WTC11 (cell line): ENCODE measurements at regions not wholly inside any gene's neighbourhood (a gene's known extent, or its start where the extent isn't known, plus 50 kb on each side); places are given as distances from the start of the nearest gene placed in this dataset.

Source experiments
- ATAC-seq: fragments of 200-7000 bp; cut with Tn5 transposase; 2 replicates; pipeline ENCODE4 v1.10.0; 2021; ENCODE audit warnings: mild to moderate bottlenecking, moderate library complexity
- CTCF ChIA-PET: fragments of 300-600 bp; sonication (Branson Sonifier 250); formaldehyde crosslinking; loops from one replicate; lab custom pipeline; 2021; ENCODE audit warnings: antibody characterized with exemption; lab: Charles Lee
- POLR2A ChIA-PET: fragments of 350-600 bp; sonication (Branson Sonifier 250); formaldehyde crosslinking; loops from one replicate; lab custom pipeline; 2021; ENCODE audit warnings: antibody characterized with exemption; lab: Charles Lee
- DNase-seq: peaks from one replicate; pipeline ENCODE4 v3.0.0; 2021; ENCODE audit warnings: low spot score
- H3K27ac Mint-ChIP-seq: 2 replicates; pipeline ENCODE4 v1.8.0; 2021; ENCODE audit warnings: mixed read lengths
- H3K27me3 Mint-ChIP-seq: 2 replicates; pipeline ENCODE4 v1.8.0; 2021; ENCODE audit warnings: low read depth, mild to moderate bottlenecking, moderate library complexity, mixed read lengths
- H3K36me3 Mint-ChIP-seq: 2 replicates; pipeline ENCODE4 v1.8.0; 2021; ENCODE audit warnings: mixed read lengths
- H3K4me1 Mint-ChIP-seq: 2 replicates; pipeline ENCODE4 v1.8.0; 2022; ENCODE audit warnings: mixed read lengths
- H3K4me3 Mint-ChIP-seq: 2 replicates; pipeline ENCODE4 v1.8.0; 2021; ENCODE audit warnings: mild to moderate bottlenecking, moderate library complexity, mixed read lengths
- H3K9me3 Mint-ChIP-seq: 2 replicates; pipeline ENCODE4 v1.8.0; 2021; ENCODE audit warnings: mixed read lengths
- ATF1 ChIP-seq: sonication (generic); formaldehyde crosslinking; IDR thresholded peaks from 2 replicates; pipeline ENCODE4 v1.8.1; 2023; ENCODE audit warnings: mild to moderate bottlenecking, moderate library complexity, missing genetic modification reagents
- ATF3 ChIP-seq: sonication (generic); formaldehyde crosslinking; conservative IDR thresholded peaks from 2 replicates; pipeline ENCODE4 v1.8.1; 2022; ENCODE audit warnings: mild to moderate bottlenecking, missing genetic modification reagents
- E2F1 ChIP-seq: sonication (generic); formaldehyde crosslinking; IDR thresholded peaks from 2 replicates; pipeline ENCODE4 v1.8.0; 2022; ENCODE audit warnings: mild to moderate bottlenecking, missing genetic modification reagents
- ETV6 ChIP-seq: sonication (generic); formaldehyde crosslinking; IDR thresholded peaks from 2 replicates; pipeline ENCODE4 v1.8.1; 2022; ENCODE audit warnings: mild to moderate bottlenecking, missing genetic modification reagents
- FOXP1 ChIP-seq: sonication (generic); formaldehyde crosslinking; IDR thresholded peaks from 2 replicates; pipeline ENCODE4 v1.8.0; 2022; ENCODE audit warnings: missing genetic modification reagents, mild to moderate bottlenecking, moderate library complexity, borderline replicate concordance
- GRHL2 ChIP-seq: fragments of 250-450 bp; sonication (Bioruptor Pico); IDR thresholded peaks from 2 replicates; pipeline ENCODE4 v1.8.0; 2022; ENCODE audit warnings: mild to moderate bottlenecking, moderate library complexity; ENCODE audit not compliant: insufficient replicate concordance, severe bottlenecking
- GTF2I ChIP-seq: fragments of 250-450 bp; sonication (Bioruptor Pico); conservative IDR thresholded peaks from 2 replicates; pipeline ENCODE4 v1.4.0; 2021; ENCODE audit warnings: mild to moderate bottlenecking
- IRF2 ChIP-seq: sonication (generic); formaldehyde crosslinking; IDR thresholded peaks from 2 replicates; pipeline ENCODE4 v1.8.0; 2022; ENCODE audit warnings: low read depth, missing genetic modification reagents, borderline replicate concordance
- KAT7 ChIP-seq: sonication (generic); formaldehyde crosslinking; IDR thresholded peaks from 2 replicates; pipeline ENCODE4 v1.8.1; 2023; ENCODE audit warnings: missing genetic modification reagents, mild to moderate bottlenecking, borderline replicate concordance
- MLX ChIP-seq: sonication (generic); formaldehyde crosslinking; IDR thresholded peaks from 2 replicates; pipeline ENCODE4 v1.8.1; 2023; ENCODE audit warnings: mild to moderate bottlenecking, missing genetic modification reagents, moderate library complexity
- NR3C1 ChIP-seq: sonication (generic); formaldehyde crosslinking; conservative IDR thresholded peaks from 2 replicates; pipeline ENCODE4 v1.8.1; 2023; ENCODE audit warnings: low read depth, mild to moderate bottlenecking, missing genetic modification reagents
- OVOL2 ChIP-seq: fragments of 250-450 bp; sonication (Bioruptor Pico); IDR thresholded peaks from 2 replicates; pipeline ENCODE4 v1.9.0; 2021; ENCODE audit warnings: mild to moderate bottlenecking, borderline replicate concordance
- PRDM15 ChIP-seq: sonication (generic); formaldehyde crosslinking; IDR thresholded peaks from 2 replicates; pipeline ENCODE4 v1.8.0; 2022; ENCODE audit warnings: missing genetic modification reagents
- SMAD3 ChIP-seq: sonication (generic); formaldehyde crosslinking; IDR thresholded peaks from 2 replicates; pipeline ENCODE4 v1.8.0; 2022; ENCODE audit warnings: missing genetic modification reagents, mild to moderate bottlenecking, borderline replicate concordance
- SOX15 ChIP-seq: fragments of 250-450 bp; sonication (Bioruptor Pico); IDR thresholded peaks from 2 replicates; pipeline ENCODE4 v1.9.0; 2021; ENCODE audit warnings: mild to moderate bottlenecking
- ZBTB21 ChIP-seq: sonication (generic); formaldehyde crosslinking; IDR thresholded peaks from 2 replicates; pipeline ENCODE4 v1.8.1; 2023; ENCODE audit warnings: mild to moderate bottlenecking, missing genetic modification reagents, borderline replicate concordance
- ZMAT4 ChIP-seq: fragments of 250-450 bp; sonication (Bioruptor Pico); IDR thresholded peaks from 2 replicates; pipeline ENCODE4 v1.9.0; 2021; ENCODE audit warnings: mild to moderate bottlenecking
- ZNF232 ChIP-seq: sonication (generic); formaldehyde crosslinking; IDR thresholded peaks from 2 replicates; pipeline ENCODE4 v1.8.0; 2022; ENCODE audit warnings: mild to moderate bottlenecking, missing genetic modification reagents
- ZNF263 ChIP-seq: sonication (generic); formaldehyde crosslinking; IDR thresholded peaks from 2 replicates; pipeline ENCODE4 v1.8.1; 2022; ENCODE audit warnings: low read depth, mild to moderate bottlenecking, moderate library complexity, missing genetic modification reagents
- ZNF317 ChIP-seq: sonication (generic); formaldehyde crosslinking; IDR thresholded peaks from 2 replicates; pipeline ENCODE4 v1.8.1; 2023; ENCODE audit warnings: low read depth, mild to moderate bottlenecking, moderate library complexity, missing genetic modification reagents, borderline replicate concordance
- ZSCAN18 ChIP-seq: fragments of 250-450 bp; sonication (Bioruptor Pico); IDR thresholded peaks from 2 replicates; pipeline ENCODE4 v2.1.2; 2022; ENCODE audit warnings: mild to moderate bottlenecking, moderate library complexity

- no peak for TF ChIP-seq ZMAT4 (CRISPR knock-in tag)
- TF ChIP-seq ZSCAN18 (CRISPR knock-in tag) = no peak
- TF ChIP-seq, all 79 proteins: peak for 0
Observed at GRCh38 chr3:163547014-163547685, 1531.1 kb downstream of the SI start (continued).

GRCh38 chr3:163543662-163544061, 1534.6 kb downstream of the SI start:
- no peak overlapping the region for H3K27ac Mint-ChIP-seq
- no peak for TF ChIP-seq PRDM15
- TF ChIP-seq E2F1 (CRISPR knock-in tag) = no peak
- no peak for TF ChIP-seq GRHL2
- no peak for TF ChIP-seq ZNF232 (CRISPR knock-in tag)
- TF ChIP-seq, all 79 proteins: peak for 0
- peaks cover 5% of the 10 kb centered on the region for H3K4me1 Mint-ChIP-seq
- ATAC-seq (no peak), DNase-seq (no peak)
- ChIA-PET CTCF (interaction anchor here (1.6 kb wide), 1 partner anchor 18 kb away, joined by 3 read pairs; no protein-coding TSS in a partner anchor), POLR2A (no interaction called here)
- H3K27me3 Mint-ChIP-seq = no peaks in the 10 kb centered on the region
- H3K4me3 Mint-ChIP-seq = no peak overlapping the region
- no peaks in the 10 kb centered on the region for H3K36me3 Mint-ChIP-seq
- H3K9me3 Mint-ChIP-seq = no peaks in the 10 kb centered on the region

GRCh38 chr3:163541629-163542028, 1536.7 kb downstream of the SI start:
- no peaks in the 10 kb centered on the region for H3K9me3 Mint-ChIP-seq
- no peak overlapping the region for H3K4me3 Mint-ChIP-seq
- TF ChIP-seq ZNF317 (CRISPR knock-in tag) = no peak
- no peak for TF ChIP-seq NR3C1 (CRISPR knock-in tag)
- no peak for TF ChIP-seq SOX15 (CRISPR knock-in tag)
- no peak for TF ChIP-seq FOXP1 (CRISPR knock-in tag)
- no peak for TF ChIP-seq ETV6
- TF ChIP-seq MLX (CRISPR knock-in tag) = no peak
- no peak for TF ChIP-seq PRDM15
- TF ChIP-seq ATF1 (CRISPR knock-in tag) = no peak
- no peak for TF ChIP-seq SMAD3 (CRISPR knock-in tag)
- no peak for TF ChIP-seq ATF3
- no peak for TF ChIP-seq GTF2I (CRISPR knock-in tag)
- no peak for TF ChIP-seq KAT7 (CRISPR knock-in tag)
- no peak for TF ChIP-seq IRF2 (CRISPR knock-in tag)
- no peak for TF ChIP-seq ZNF263 (CRISPR knock-in tag)
- no peak for TF ChIP-seq ZBTB21 (CRISPR knock-in tag)
- TF ChIP-seq OVOL2 (CRISPR knock-in tag) = no peak
- no peaks in the 10 kb centered on the region for H3K27me3 Mint-ChIP-seq
- no peaks in the 10 kb centered on the region for H3K4me1 Mint-ChIP-seq
- ChIA-PET CTCF (no interaction called here), POLR2A (no interaction called here)
- ATAC-seq (no peak), DNase-seq (no peak)
- H3K27ac Mint-ChIP-seq = no peak overlapping the region
- no peaks in the 10 kb centered on the region for H3K36me3 Mint-ChIP-seq
